Neural cell (in vitro differentiated cells): ENCODE measurements at regions not wholly inside any gene's neighbourhood (a gene's known extent, or its start where the extent isn't known, plus 50 kb on each side); places are given as distances from the start of the nearest gene placed in this dataset.

Source experiments
- H2AFZ ChIP-seq: fragments of 200-600, 300-800 bp; sonication (generic), shearing (Covaris generic); 2 replicates; pipeline ENCODE4 v1.6.0; 2014; ENCODE audit warnings: low read depth, mild to moderate bottlenecking, antibody characterized with exemption, low read length, moderate library complexity
- H3F3A ChIP-seq: fragments of 200-600 bp; shearing (Covaris generic); 2 replicates; pipeline ENCODE4 v1.6.1; 2016; ENCODE audit warnings: mild to moderate bottlenecking, moderate library complexity, mixed read lengths, antibody characterized with exemption, low read length; ENCODE audit not compliant: insufficient read depth, poor library complexity, severe bottlenecking
- H3K27ac ChIP-seq: fragments of 200-600, 300-800 bp; sonication (generic), shearing (Covaris generic); 2 replicates; pipeline ENCODE4 v1.5.1; 2014; ENCODE audit warnings: mild to moderate bottlenecking, low read length, moderate library complexity
- H3K27me3 ChIP-seq: fragments of 300-800, 200-600 bp; sonication (generic), shearing (Covaris generic); 2 replicates; pipeline ENCODE4 v1.6.0; 2014; ENCODE audit warnings: mild to moderate bottlenecking, low read depth, low read length, moderate library complexity; ENCODE audit not compliant: insufficient read depth
- H3K36me3 ChIP-seq: fragments of 300-800, 200-600 bp; sonication (generic), shearing (Covaris generic); 2 replicates; pipeline ENCODE4 v1.5.1; 2014; ENCODE audit warnings: mild to moderate bottlenecking, antibody characterized with exemption, low read length, moderate library complexity; ENCODE audit not compliant: insufficient read depth
- H3K4me2 ChIP-seq: fragments of 300-800, 200-600 bp; sonication (generic), shearing (Covaris generic); 2 replicates; pipeline ENCODE4 v1.6.0; 2014; ENCODE audit warnings: mild to moderate bottlenecking, low read length
- H3K4me3 ChIP-seq: fragments of 300-800, 200-600 bp; sonication (generic), shearing (Covaris generic); 2 replicates; pipeline ENCODE4 v1.5.1; 2014; ENCODE audit warnings: mild to moderate bottlenecking, low read length, moderate library complexity
- H3K79me2 ChIP-seq: fragments of 200-600 bp; shearing (Covaris generic); replicated peaks from 2 replicates; pipeline ENCODE4 v1.6.0; 2014; ENCODE audit warnings: mild to moderate bottlenecking, low read length, moderate library complexity; ENCODE audit not compliant: insufficient read depth
- H3K9ac ChIP-seq: fragments of 300-800, 200-600 bp; sonication (generic), shearing (Covaris generic); 2 replicates; pipeline ENCODE4 v1.6.1; 2016; ENCODE audit warnings: mild to moderate bottlenecking, low read length, mixed read lengths
- H3K9me2 ChIP-seq: fragments of 200-600 bp; shearing (Covaris generic); 2 replicates; pipeline ENCODE4 v1.6.1; 2016; ENCODE audit warnings: mild to moderate bottlenecking, low read length, mixed read lengths; ENCODE audit not compliant: insufficient read depth
- H3K9me3 ChIP-seq: fragments of 200-600, 300-800 bp; sonication (generic), shearing (Covaris generic); 2 replicates; pipeline ENCODE4 v1.6.1; 2016; ENCODE audit warnings: mild to moderate bottlenecking, mixed run types, low read length, moderate library complexity, mixed read lengths
- H4K20me1 ChIP-seq: fragments of 200-600 bp; shearing (Covaris generic); 2 replicates; pipeline ENCODE4 v1.6.1; 2016; ENCODE audit warnings: mild to moderate bottlenecking, mixed run types; ENCODE audit not compliant: insufficient read depth
- EP300 ChIP-seq: fragments of 450-650 bp; conservative IDR thresholded peaks from 2 replicates; pipeline ENCODE4 v1.6.1; 2014; ENCODE audit warnings: antibody characterized with exemption, mild to moderate bottlenecking, moderate library complexity; ENCODE audit not compliant: poor library complexity, severe bottlenecking
- EZH2 ChIP-seq: fragments of 200-600, 300-800 bp; shearing (Covaris generic), sonication (generic); IDR thresholded peaks from 2 replicates; pipeline ENCODE4 v1.6.1; 2014; ENCODE audit warnings: antibody characterized with exemption, low read length, borderline replicate concordance, mild to moderate bottlenecking; ENCODE audit not compliant: insufficient read depth, poor library complexity, severe bottlenecking
- MXI1 ChIP-seq: fragments of 450-650 bp; conservative IDR thresholded peaks from 2 replicates; pipeline ENCODE4 v1.6.1; 2014; ENCODE audit warnings: antibody characterized with exemption, mild to moderate bottlenecking; ENCODE audit not compliant: poor library complexity, severe bottlenecking
- POLR2AphosphoS5 ChIP-seq: IDR thresholded peaks from 2 replicates; pipeline ENCODE4 v1.6.1; 2012
- RAD21 ChIP-seq: fragments of 450-650 bp; conservative IDR thresholded peaks from 2 replicates; pipeline ENCODE4 v1.6.1; 2014; ENCODE audit warnings: antibody characterized with exemption, mild to moderate bottlenecking, moderate library complexity
- SMC3 ChIP-seq: fragments of 450-650 bp; conservative IDR thresholded peaks from 2 replicates; pipeline ENCODE4 v1.6.1; 2014; ENCODE audit warnings: antibody characterized with exemption, mild to moderate bottlenecking, moderate library complexity; ENCODE audit not compliant: poor library complexity
- TAF1 ChIP-seq: IDR thresholded peaks from 2 replicates; pipeline ENCODE4 v1.6.1; 2012; ENCODE audit warnings: low read depth
- TF ChIP-seq, protein P1 (sequence below): IDR thresholded peaks from 2 replicates; pipeline ENCODE4 v1.6.1; 2012; ENCODE audit warnings: borderline replicate concordance
- TF ChIP-seq, protein P2 (sequence below): fragments of 450-650 bp; IDR thresholded peaks from 2 replicates; pipeline ENCODE4 v1.5.1; 2014; ENCODE audit warnings: antibody characterized with exemption, mild to moderate bottlenecking, moderate library complexity; ENCODE audit not compliant: poor library complexity, severe bottlenecking

DNA sequence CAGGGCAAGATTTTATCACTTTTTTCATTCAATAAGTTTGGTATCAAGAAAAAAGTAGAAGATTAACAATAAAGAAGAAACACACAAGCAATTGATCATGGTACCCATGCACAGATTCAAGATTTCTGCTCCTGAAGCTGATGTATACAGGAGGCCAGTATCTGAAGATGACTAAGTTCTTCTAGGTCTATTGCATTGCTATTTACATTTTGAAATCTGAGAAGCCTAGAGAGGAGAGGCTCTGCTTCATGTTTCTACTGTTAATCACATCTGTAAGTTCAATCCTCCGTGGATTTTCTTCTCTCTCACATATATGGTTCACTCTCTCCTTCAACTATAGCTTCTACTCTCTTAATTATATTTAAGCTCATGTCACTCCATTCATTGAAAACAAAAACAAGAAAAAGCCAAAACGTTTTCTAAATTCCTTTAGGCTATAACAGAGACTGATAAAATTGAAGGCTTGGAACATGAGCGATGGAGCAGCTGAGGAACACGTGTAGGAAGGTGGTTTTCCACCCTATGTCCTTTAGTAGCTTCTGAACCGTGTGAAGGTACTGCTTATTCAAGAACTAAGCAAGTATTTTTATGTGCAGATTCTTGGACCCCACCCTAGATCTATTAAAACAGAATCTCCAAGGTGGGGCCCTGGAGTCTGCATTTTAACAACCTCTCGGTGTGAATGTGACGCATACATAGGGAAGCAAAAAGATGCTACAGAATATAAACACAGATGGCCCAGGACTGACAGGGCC, 198.2 kb downstream of the EFNB2 start:
- Histone ChIP-seq H3K4me3 (no peak overlapping the region), H3K27ac (no peak overlapping the region), H3F3A (no peaks in the 10 kb centered on the region), H3K9me2 (no peaks in the 10 kb centered on the region), H3K4me2 (no peak overlapping the region), H4K20me1 (no peaks in the 10 kb centered on the region), H3K36me3 (no peaks in the 10 kb centered on the region), H3K79me2 (no peaks in the 10 kb centered on the region), H3K9me3 (peaks cover 7% of the 10 kb centered on the region), H2AFZ (no peak overlapping the region), H3K9ac (no peak overlapping the region), H3K27me3 (no peaks in the 10 kb centered on the region)
- TF ChIP-seq, protein P1, sequence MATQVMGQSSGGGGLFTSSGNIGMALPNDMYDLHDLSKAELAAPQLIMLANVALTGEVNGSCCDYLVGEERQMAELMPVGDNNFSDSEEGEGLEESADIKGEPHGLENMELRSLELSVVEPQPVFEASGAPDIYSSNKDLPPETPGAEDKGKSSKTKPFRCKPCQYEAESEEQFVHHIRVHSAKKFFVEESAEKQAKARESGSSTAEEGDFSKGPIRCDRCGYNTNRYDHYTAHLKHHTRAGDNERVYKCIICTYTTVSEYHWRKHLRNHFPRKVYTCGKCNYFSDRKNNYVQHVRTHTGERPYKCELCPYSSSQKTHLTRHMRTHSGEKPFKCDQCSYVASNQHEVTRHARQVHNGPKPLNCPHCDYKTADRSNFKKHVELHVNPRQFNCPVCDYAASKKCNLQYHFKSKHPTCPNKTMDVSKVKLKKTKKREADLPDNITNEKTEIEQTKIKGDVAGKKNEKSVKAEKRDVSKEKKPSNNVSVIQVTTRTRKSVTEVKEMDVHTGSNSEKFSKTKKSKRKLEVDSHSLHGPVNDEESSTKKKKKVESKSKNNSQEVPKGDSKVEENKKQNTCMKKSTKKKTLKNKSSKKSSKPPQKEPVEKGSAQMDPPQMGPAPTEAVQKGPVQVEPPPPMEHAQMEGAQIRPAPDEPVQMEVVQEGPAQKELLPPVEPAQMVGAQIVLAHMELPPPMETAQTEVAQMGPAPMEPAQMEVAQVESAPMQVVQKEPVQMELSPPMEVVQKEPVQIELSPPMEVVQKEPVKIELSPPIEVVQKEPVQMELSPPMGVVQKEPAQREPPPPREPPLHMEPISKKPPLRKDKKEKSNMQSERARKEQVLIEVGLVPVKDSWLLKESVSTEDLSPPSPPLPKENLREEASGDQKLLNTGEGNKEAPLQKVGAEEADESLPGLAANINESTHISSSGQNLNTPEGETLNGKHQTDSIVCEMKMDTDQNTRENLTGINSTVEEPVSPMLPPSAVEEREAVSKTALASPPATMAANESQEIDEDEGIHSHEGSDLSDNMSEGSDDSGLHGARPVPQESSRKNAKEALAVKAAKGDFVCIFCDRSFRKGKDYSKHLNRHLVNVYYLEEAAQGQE, result no peak
- TF ChIP-seq, protein P2, sequence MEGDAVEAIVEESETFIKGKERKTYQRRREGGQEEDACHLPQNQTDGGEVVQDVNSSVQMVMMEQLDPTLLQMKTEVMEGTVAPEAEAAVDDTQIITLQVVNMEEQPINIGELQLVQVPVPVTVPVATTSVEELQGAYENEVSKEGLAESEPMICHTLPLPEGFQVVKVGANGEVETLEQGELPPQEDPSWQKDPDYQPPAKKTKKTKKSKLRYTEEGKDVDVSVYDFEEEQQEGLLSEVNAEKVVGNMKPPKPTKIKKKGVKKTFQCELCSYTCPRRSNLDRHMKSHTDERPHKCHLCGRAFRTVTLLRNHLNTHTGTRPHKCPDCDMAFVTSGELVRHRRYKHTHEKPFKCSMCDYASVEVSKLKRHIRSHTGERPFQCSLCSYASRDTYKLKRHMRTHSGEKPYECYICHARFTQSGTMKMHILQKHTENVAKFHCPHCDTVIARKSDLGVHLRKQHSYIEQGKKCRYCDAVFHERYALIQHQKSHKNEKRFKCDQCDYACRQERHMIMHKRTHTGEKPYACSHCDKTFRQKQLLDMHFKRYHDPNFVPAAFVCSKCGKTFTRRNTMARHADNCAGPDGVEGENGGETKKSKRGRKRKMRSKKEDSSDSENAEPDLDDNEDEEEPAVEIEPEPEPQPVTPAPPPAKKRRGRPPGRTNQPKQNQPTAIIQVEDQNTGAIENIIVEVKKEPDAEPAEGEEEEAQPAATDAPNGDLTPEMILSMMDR, result no peak
- TF ChIP-seq RAD21 (no peak), SMC3 (no peak), TAF1 (no peak), POLR2AphosphoS5 (no peak), EZH2 (no peak), MXI1 (no peak)

DNA sequence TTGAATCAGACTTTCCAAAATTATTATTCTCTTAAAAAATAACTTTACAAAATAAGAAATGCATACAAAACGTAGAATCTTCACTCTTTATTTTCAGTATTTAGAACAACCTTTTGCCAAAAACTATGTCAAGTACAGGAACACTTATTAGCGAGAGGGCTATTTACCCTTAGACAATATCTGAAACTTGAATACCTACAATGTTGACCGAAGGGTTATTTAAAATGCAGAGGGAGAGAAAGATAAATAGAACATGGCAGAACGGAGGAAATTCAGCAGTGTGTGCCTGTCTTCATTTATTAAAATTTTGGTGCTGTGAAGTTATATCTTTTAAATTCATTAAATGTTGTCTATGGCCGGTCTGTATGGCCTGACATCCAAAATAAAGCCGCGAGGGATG, 198.8 kb downstream of the EFNB2 start:
- no peaks in the 10 kb centered on the region for H3K79me2 ChIP-seq
- H3K9me2 ChIP-seq, result no peaks in the 10 kb centered on the region

More for the DNA sequence above, 198.8 kb downstream of the EFNB2 start:
- H3K9me3 ChIP-seq, result peaks cover 7% of the 10 kb centered on the region
- no peak overlapping the region for H2AFZ ChIP-seq
- TF ChIP-seq, protein P1, result no peak
- TF ChIP-seq SMC3 (no peak), MXI1 (no peak), RAD21 (no peak), EZH2 (no peak), EP300 (no peak), TAF1 (no peak), POLR2AphosphoS5 (no peak)
- TF ChIP-seq, protein P2, result no peak
- H3K27ac ChIP-seq, result no peak overlapping the region
- H3F3A ChIP-seq, result no peaks in the 10 kb centered on the region
- H3K4me3 ChIP-seq, result no peak overlapping the region
- no peak overlapping the region for H3K4me2 ChIP-seq
- no peaks in the 10 kb centered on the region for H4K20me1 ChIP-seq
- H3K9ac ChIP-seq, result no peak overlapping the region
- no peaks in the 10 kb centered on the region for H3K36me3 ChIP-seq
- H3K27me3 ChIP-seq, result no peaks in the 10 kb centered on the region
